ENCODE measurements at regions not wholly inside any gene's neighbourhood (a gene's known extent, or its start where the extent isn't known, plus 50 kb on each side); places are given as distances from the start of the nearest gene placed in this dataset.

- no peak for DNase-seq
Measured at GRCh38 chr18:2411381-2411960, 159.8 kb downstream of the METTL4 start.

GRCh38 chr18:2412281-2412680 lies 159.0 kb downstream of the METTL4 start:
- DNase-seq, result no peak

GRCh38 chr18:2412996-2413751 lies 158.1 kb downstream of the METTL4 start:
- no peak for DNase-seq

- no peak for DNase-seq
Measured at GRCh38 chr18:2414235-2414634, 157.1 kb downstream of the METTL4 start.

- DNase-seq, result no peak
Measured at GRCh38 chr18:2415656-2416055, 155.6 kb downstream of the METTL4 start.

- no peak for DNase-seq
Measured at GRCh38 chr18:2417861-2418610, 153.3 kb downstream of the METTL4 start.

GRCh38 chr18:2420367-2420766 lies 150.9 kb downstream of the METTL4 start:
- no peak for DNase-seq

GRCh38 chr18:2423761-2424160 lies 147.5 kb downstream of the METTL4 start:
- DNase-seq, result no peak

- DNase-seq, result no peak
Measured at GRCh38 chr18:2424420-2424819, 146.9 kb downstream of the METTL4 start.

GRCh38 chr18:2425426-2426317 lies 145.6 kb downstream of the METTL4 start:
- DNase-seq, result no peak

GRCh38 chr18:2430191-2430590 lies 141.1 kb downstream of the METTL4 start:
- DNase-seq, result no peak

- no peak for DNase-seq
Measured at GRCh38 chr18:2431806-2432205, 139.5 kb downstream of the METTL4 start.

GRCh38 chr18:2433366-2433765 lies 137.9 kb downstream of the METTL4 start:
- no peak for DNase-seq

- no peak for DNase-seq
Measured at GRCh38 chr18:2441544-2441943, 129.8 kb downstream of the METTL4 start.

GRCh38 chr18:2442006-2442405 lies 129.3 kb downstream of the METTL4 start:
- no peak for DNase-seq

GRCh38 chr18:2442726-2443275 lies 128.5 kb downstream of the METTL4 start:
- DNase-seq, result no peak

GRCh38 chr18:2444201-2444875 lies 127.0 kb downstream of the METTL4 start:
- DNase-seq, result no peak

GRCh38 chr18:2448565-2449151 lies 122.6 kb downstream of the METTL4 start:
- DNase-seq, result no peak

- no peak for DNase-seq
Measured at GRCh38 chr18:2451556-2451955, 119.7 kb downstream of the METTL4 start.

GRCh38 chr18:2459886-2460285 lies 111.4 kb downstream of the METTL4 start:
- DNase-seq, result no peak

GRCh38 chr18:2466978-2467377 lies 104.3 kb downstream of the METTL4 start:
- DNase-seq, result no peak

- no peak for DNase-seq
Measured at GRCh38 chr18:2468051-2468450, 103.3 kb downstream of the METTL4 start.

Measured in activated CD4-positive, alpha-beta T cell treated with anti-CD3 and anti-CD28 coated beads for 4 hours (primary cell).